ENCODE measurements at regions not wholly inside any gene's neighbourhood (a gene's known extent, or its start where the extent isn't known, plus 50 kb on each side); places are given as distances from the start of the nearest gene placed in this dataset.
"Not testable (repeated sequence)": the region's sequence is repeated elsewhere in the genome, so short reads cannot be mapped to it uniquely, and the experiment has no call there.

GRCh38 chr3:118146658-118147375 is 887.8 kb downstream of the IGSF11 start:
- no peak for DNase-seq

- no peak for DNase-seq
Measured at GRCh38 chr3:118151164-118151563, 883.5 kb downstream of the IGSF11 start.

GRCh38 chr3:118162627-118163588 is 871.7 kb downstream of the IGSF11 start:
- DNase-seq = not testable (repeated sequence)

- no peak for DNase-seq
Measured at GRCh38 chr3:118165413-118165812, 869.2 kb downstream of the IGSF11 start.

DNA sequence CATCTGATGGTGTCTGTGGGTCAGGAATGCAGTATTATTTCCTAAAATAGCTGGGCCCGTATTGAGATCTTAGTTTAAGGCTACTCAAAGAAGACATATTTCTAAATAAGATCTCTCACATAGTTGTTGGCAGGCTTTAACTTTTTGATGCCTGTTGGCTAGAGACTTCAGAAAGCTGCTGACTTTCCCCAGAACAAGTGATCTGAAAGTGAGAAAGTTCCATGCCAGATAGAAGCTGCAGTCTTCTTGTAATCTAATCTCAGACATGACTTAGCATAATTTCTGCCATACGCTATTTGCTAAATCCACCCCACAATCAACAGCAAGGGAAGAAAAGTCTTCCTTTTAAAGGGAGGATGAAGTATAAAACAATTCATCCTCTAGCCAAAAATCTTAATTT is 867.1 kb downstream of the IGSF11 start:
- no peak for DNase-seq

DNA sequence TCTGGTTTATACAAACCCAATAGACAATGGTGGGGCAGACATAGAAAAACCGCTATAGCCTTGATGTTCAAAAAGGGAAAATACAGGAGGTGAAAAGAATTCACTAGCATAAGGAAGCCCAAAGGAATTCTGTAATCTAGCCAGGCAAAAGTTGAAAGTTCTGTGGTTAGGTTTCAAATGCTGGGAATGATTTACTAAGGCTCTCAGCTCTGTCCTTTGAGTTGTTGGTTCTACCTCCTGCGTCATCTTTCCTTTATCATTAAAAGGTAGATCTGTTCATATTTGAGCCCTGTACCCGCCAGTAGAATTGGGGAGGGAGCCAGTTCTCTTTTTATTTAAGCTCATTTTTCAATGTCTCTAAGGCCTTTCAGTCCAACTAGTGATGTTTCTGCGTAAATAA is 866.5 kb downstream of the IGSF11 start:
- DNase-seq = no peak

DNA sequence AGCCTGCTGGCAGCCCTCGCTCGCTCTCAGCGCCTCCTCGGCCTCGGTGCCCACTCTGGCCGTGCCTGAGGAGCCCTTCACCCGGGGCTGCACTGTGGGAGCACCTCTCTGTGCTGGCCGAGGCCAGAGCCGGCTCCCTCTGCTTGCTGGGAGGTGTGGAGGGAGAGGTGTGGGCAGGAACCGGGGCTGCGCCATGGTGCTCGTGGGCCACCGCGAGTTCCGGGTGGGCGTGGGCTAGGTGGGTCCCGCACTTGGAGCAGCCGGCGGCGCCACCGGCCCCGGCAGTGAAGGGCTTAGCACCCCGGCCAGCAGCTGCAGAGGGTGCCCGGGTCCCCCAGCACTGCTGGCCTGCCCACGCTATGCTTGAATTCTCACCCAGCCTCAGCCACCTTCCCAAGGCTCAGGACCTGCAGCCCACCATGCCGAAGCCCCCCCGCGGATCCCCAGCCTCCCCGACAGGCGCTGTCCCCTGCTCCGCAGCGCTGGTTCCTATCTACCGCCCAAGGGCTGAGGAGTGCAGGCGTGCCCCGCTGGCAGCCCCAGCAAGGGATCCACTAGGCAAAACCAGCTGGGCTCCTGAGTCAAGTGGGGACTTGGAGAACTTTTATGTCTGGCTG is 863.3 kb downstream of the IGSF11 start:
- no peak for DNase-seq

GRCh38 chr3:118180853-118181252 is 853.8 kb downstream of the IGSF11 start:
- DNase-seq = no peak

- DNase-seq = no peak
Measured at GRCh38 chr3:118181274-118181673, 853.4 kb downstream of the IGSF11 start.

DNA sequence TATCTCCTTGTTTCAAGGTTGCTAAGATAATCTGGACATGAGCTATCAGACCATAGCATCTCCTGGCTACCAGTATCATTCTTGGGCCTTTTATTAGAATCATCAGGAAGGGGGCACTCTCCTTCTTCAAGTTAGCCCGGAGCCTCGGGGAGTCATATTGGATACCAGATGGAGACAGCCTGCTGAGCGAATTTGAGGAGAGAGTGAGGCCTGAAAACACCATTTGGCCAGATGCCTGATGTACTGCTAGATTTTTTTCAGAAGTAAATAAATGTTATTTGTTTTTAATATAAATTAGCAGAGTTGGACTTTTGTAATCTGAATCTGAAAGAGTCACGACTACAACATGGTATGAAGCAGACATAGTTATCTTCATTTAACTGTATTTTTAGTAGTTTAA is 848.6 kb downstream of the IGSF11 start:
- no peak for DNase-seq

DNA sequence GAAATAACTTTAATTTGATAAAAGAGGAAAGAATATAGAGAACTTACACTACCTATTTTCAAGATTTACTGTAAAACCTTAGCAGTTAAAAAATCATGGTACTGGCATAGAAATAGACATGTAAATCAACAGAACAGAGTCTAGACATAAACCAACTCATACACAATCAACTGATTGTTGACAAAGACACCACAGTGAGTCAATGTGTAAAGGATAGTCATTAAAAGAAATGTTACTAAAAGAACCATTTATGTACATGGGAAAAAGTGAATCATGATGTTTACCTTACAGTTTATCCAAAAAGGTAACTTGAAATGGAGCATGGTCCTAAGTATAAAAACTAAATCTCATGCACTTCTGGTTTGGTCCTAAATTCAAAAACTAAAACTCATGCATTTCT is 847.4 kb downstream of the IGSF11 start:
- DNase-seq = no peak

DNA sequence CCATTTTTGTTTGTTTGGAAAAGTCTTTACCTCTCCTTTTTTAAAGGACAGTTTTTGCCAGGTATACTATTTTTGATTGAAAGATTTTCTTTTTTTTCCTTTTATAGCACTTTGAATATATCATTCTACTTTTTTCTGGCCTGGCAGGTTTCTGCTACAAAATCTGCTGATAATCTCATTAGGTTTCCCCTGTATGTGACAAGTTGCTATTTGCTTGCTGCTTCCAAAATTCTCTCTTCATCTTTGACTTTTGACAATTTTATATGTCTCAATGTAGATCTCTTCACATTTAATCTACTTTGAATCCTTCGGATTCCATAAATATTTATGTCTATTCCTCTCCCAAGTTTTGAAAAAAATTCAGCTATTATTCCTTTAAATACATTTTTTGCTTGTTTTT is 838.5 kb downstream of the IGSF11 start:
- DNase-seq = no peak

GRCh38 chr3:118199044-118199443 is 835.6 kb downstream of the IGSF11 start:
- DNase-seq = no peak

- no peak for DNase-seq
Measured at GRCh38 chr3:118204052-118204656, 830.5 kb downstream of the IGSF11 start.

GRCh38 chr3:118207271-118207670 is 827.4 kb downstream of the IGSF11 start:
- DNase-seq = no peak

GRCh38 chr3:118208642-118209041 is 826.0 kb downstream of the IGSF11 start:
- DNase-seq = no peak

DNA sequence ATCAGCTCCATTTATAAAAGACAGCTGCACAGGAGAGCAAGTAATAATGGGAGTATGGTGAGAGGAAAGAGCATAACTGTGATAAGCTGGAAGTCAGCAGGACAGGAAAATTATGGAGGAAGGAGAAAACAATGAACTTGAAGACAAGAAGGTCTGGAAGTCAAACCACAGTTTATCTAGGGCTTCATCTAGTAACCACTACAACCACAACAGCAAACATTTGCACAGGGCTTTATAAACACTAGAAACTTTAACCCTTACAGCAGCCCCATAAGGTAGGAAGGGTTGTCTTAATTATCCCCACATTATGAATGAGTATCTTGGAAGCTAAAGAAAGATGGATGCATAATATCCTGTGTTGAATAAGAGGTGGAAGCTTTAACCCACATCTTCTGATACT is 820.8 kb downstream of the IGSF11 start:
- no peak for DNase-seq

DNA sequence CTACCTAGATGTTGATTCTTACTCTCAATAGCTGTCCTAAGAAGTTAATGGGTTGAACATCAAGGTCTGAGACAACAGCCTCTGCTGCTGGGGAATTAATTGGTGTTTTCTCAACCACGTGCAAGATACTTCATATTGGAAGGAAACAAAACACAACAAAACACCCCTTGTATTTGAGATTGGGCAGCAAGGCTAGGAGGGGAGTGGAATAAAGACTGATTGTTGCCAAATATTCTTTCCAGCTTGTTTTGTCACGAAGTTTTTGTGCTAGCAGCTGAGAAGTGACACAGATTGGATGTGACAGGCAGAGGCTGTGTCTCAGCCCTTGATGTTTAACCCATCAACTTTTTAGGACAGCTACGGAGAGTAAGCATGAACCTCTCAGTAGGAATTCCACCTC is 808.4 kb downstream of the IGSF11 start:
- DNase-seq = no peak

DNA sequence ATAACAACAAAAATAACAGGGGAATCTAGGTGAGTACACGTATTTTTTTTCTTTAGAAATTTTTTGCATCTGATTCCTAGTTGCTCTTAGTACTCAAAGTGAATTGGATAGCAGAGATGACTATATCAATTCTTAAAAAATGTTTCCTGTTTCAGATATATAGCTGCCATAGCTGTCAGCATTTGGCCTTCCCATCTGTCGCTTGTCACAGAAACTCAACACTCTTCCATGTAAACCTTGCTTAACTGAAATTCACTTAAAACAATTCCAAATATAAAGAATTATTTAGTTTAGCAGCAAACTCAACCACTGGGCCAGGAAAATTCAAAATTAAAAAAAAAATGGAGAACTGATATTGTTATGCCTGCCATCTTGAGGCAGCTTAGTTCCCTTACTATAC is 807.5 kb downstream of the IGSF11 start:
- no peak for DNase-seq

GRCh38 chr3:118228151-118228550 is 806.5 kb downstream of the IGSF11 start:
- no peak for DNase-seq

- no peak for DNase-seq
Measured at GRCh38 chr3:118229196-118229595, 805.5 kb downstream of the IGSF11 start.

DNA sequence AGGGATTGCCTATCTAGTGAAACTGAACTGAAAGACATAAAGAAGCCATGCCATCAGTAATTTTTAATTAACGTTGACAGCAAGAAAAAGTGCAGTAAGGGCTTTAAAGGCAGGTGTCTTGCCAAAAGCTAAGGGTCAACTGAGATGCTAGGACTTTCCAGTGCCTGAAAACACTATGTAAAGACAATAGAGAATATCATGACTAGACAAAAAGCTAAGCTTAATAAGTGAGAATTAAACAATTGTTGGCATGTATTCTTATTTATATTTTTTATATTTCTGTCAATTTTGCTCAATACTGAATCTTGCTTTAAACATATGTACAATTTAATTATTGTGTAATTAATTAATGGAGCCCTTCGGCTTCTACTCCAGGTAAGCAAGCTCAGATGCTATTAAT is 803.1 kb downstream of the IGSF11 start:
- no peak for DNase-seq

- no peak for DNase-seq
Measured at GRCh38 chr3:118239253-118239652, 795.4 kb downstream of the IGSF11 start.
